GM12878 (cell line): ENCODE measurements at regions not wholly inside any gene's neighbourhood (a gene's known extent, or its start where the extent isn't known, plus 50 kb on each side); places are given as distances from the start of the nearest gene placed in this dataset.

ENCODE experiments used
- ATAC-seq: fragments of 200-7000 bp; cut with Tn5 transposase; 3 replicates; pipeline ENCODE4 v1.9.1; 2020; ENCODE audit warnings: mild to moderate bottlenecking, moderate library complexity
- BruUV-seq: library from RNA; stranded (reverse); fragments of 400-500 nt; replicated peaks from 2 replicates; lab custom pipeline; 2021; lab: Mats Ljungman, UMichigan
- CTCF ChIA-PET: fragments of 300-600 bp; sonication (Branson Sonifier 250); formaldehyde crosslinking; extraction: SDS; loops from one replicate; lab custom pipeline; 2021; ENCODE audit warnings: inconsistent platforms; lab: Yijun Ruan, JAX
- POLR2A ChIA-PET: fragments of 350-600 bp; formaldehyde crosslinking; extraction: SDS; loops from one replicate; lab custom pipeline; 2021; ENCODE audit warnings: inconsistent platforms; lab: Charles Lee
- RAD21 ChIA-PET: fragments of 300-600 bp; sonication (Branson Sonifier 250); formaldehyde crosslinking; loops from one replicate; lab custom pipeline; 2023; ENCODE audit warnings: antibody characterized with exemption; ENCODE audit not compliant: unreplicated experiment; lab: Charles Lee
- SMC1A ChIA-PET: fragments of 300-600 bp; sonication (Branson Sonifier 250); formaldehyde crosslinking; loops from one replicate; lab custom pipeline; 2023; ENCODE audit not compliant: unreplicated experiment, uncharacterized antibody; lab: Charles Lee
- DNase-seq: peaks from one replicate; pipeline ENCODE4 v3.0.0-alpha.2; 2011; ENCODE audit warnings: low read depth, low spot score
- FAIRE-seq: peaks from 3 replicates; lab custom pipeline; 2011; peaks lifted over from hg19 to GRCh38; lab: Jason Lieb, UNC
- H2AFZ ChIP-seq: 2 replicates; pipeline ENCODE4 v1.6.0; 2011; ENCODE audit warnings: low read depth, low read length, control low read depth; ENCODE audit not compliant: control insufficient read depth
- H3K27ac ChIP-seq: 2 replicates; pipeline ENCODE4 v1.5.1; 2011; ENCODE audit warnings: control low read depth; ENCODE audit not compliant: control insufficient read depth, insufficient read depth
- H3K27me3 ChIP-seq, 2 experiments: replicated peaks in 1 of 2; 2 replicates each; pipeline versions ENCODE4 v1.6.0 to v1.6.1; 2011; ENCODE audit warnings: low read length in 1 of 2; ENCODE audit not compliant: control insufficient read depth in 2 of 2, insufficient read depth in 2 of 2
- H3K36me3 ChIP-seq, 2 experiments: 2 replicates each; pipeline ENCODE4 v1.5.1; 2011; ENCODE audit warnings: low read length in 1 of 2; ENCODE audit not compliant: control insufficient read depth in 2 of 2, insufficient read depth in 2 of 2
- H3K4me1 ChIP-seq: 2 replicates; pipeline ENCODE4 v1.6.1; 2011; ENCODE audit warnings: mild to moderate bottlenecking, low read length, moderate library complexity, mixed read lengths; ENCODE audit not compliant: control insufficient read depth, insufficient read depth
- H3K4me2 ChIP-seq: 2 replicates; pipeline ENCODE4 v1.6.0; 2011; ENCODE audit warnings: control low read depth; ENCODE audit not compliant: control insufficient read depth, insufficient read depth
- H3K4me3 ChIP-seq: fragments of 200-600 bp; sonication (generic); 2 replicates; pipeline ENCODE4 v1.5.1; 2016
- H3K79me2 ChIP-seq: 2 replicates; pipeline ENCODE4 v1.6.0; 2011; ENCODE audit warnings: low read length; ENCODE audit not compliant: control insufficient read depth, insufficient read depth
- H3K9ac ChIP-seq: 2 replicates; pipeline ENCODE4 v1.8.0; 2011; ENCODE audit warnings: low read length, control low read depth, mixed read lengths; ENCODE audit not compliant: control insufficient read depth, insufficient read depth
- H3K9me3 ChIP-seq: replicated peaks from 3 replicates; pipeline ENCODE4 v1.5.1; 2011; ENCODE audit warnings: mild to moderate bottlenecking, low read length; ENCODE audit not compliant: control insufficient read depth, insufficient read depth
- H4K20me1 ChIP-seq: 2 replicates; pipeline ENCODE4 v1.6.0; 2011; ENCODE audit not compliant: control insufficient read depth, insufficient read depth
- PAX8 ChIP-seq: fragments of 450-650 bp; IDR thresholded peaks from 2 replicates; pipeline ENCODE4 v1.6.1; 2017; ENCODE audit warnings: mild to moderate bottlenecking, moderate library complexity
- RUNX3 ChIP-seq: IDR thresholded peaks from 2 replicates; pipeline ENCODE4 v1.6.1; 2012; ENCODE audit warnings: low read length, inconsistent platforms
- SRF ChIP-seq, 2 experiments: IDR thresholded peaks; 2 replicates each; pipeline ENCODE4 v1.6.1; 2011; ENCODE audit warnings: low read depth in 2 of 2, low read length in 2 of 2, mild to moderate bottlenecking in 1 of 2, moderate library complexity in 1 of 2
- STAT3 ChIP-seq: IDR thresholded peaks from 2 replicates; pipeline ENCODE4 v1.6.1; 2011; ENCODE audit warnings: low read depth, low read length, improper control_type of control experiment
- ZZZ3 ChIP-seq: IDR thresholded peaks from 2 replicates; pipeline ENCODE4 v1.6.1; 2011; ENCODE audit warnings: low read depth; ENCODE audit not compliant: control insufficient read depth, insufficient read length
- WGBS: methylation state at CpG from one replicate; pipeline ENCODE4 v1.1.6; 2016; ENCODE audit warnings: low lambda C conversion rate; ENCODE audit not compliant: insufficient replicate concordance, insufficient coverage; ENCODE audit errors: missing lambda C conversion rate; 5-methylcytosine and 5-hydroxymethylcytosine counted together
- in situ Hi-C: fragments of 300-500 bp; cut with MboI; formaldehyde crosslinking; loops from 9 replicates; pipeline ENCODE4 v1.14.3; 2018; ENCODE audit warnings: mixed read lengths
- intact Hi-C: fragments of 100-400 bp; cut with micrococcal nuclease; formaldehyde crosslinking; loops from one replicate; pipeline ENCODE4 v1.14.2; 2022; ENCODE audit not compliant: unreplicated experiment
- TF ChIP-seq, protein P1 (sequence below): IDR thresholded peaks from 2 replicates; pipeline ENCODE4 v1.6.1; 2011; ENCODE audit warnings: low read depth, low read length, improper control_type of control experiment, borderline replicate concordance
- TF ChIP-seq, protein P2 (sequence below): fragments of 450-650 bp; IDR thresholded peaks from 2 replicates; pipeline ENCODE4 v1.6.1; 2016; ENCODE audit warnings: mild to moderate bottlenecking, moderate library complexity, borderline replicate concordance

- H3K4me2 ChIP-seq: no peak overlapping the region
- H3K9me3 ChIP-seq: no peaks in the 10 kb centered on the region; the same call in 2 of the 3 replicates
- no peak overlapping the region for H3K4me3 ChIP-seq
- BruUV-seq: no TSS peak
- no peak overlapping the region for H3K9ac ChIP-seq
- in situ Hi-C loops (no loop called here), intact Hi-C loops (no loop called here)
- no peak overlapping the region for H3K27ac ChIP-seq
- no peak for ATAC-seq
- RAD21 ChIA-PET: no interaction called here
- POLR2A ChIA-PET: no interaction called here
- no peak overlapping the region for H2AFZ ChIP-seq
- DNase-seq: no peak
- CTCF ChIA-PET: no interaction called here
- 17% methylated on average over 1 of the region's 1 CpG for WGBS
- FAIRE-seq: no peak
- no peaks in the 10 kb centered on the region for H3K36me3 ChIP-seq
- TF ChIP-seq PAX8 (no peak), STAT3 (no peak), SRF (IDR thresholded peaks at IDR 0.05; ENCODE audit: low read depth in 2 of 2, low read length in 2 of 2) (no peak), RUNX3 (no peak), ZZZ3 (no peak)
- TF ChIP-seq, protein P1, sequence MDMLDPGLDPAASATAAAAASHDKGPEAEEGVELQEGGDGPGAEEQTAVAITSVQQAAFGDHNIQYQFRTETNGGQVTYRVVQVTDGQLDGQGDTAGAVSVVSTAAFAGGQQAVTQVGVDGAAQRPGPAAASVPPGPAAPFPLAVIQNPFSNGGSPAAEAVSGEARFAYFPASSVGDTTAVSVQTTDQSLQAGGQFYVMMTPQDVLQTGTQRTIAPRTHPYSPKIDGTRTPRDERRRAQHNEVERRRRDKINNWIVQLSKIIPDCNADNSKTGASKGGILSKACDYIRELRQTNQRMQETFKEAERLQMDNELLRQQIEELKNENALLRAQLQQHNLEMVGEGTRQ: no peak
- TF ChIP-seq, protein P2, sequence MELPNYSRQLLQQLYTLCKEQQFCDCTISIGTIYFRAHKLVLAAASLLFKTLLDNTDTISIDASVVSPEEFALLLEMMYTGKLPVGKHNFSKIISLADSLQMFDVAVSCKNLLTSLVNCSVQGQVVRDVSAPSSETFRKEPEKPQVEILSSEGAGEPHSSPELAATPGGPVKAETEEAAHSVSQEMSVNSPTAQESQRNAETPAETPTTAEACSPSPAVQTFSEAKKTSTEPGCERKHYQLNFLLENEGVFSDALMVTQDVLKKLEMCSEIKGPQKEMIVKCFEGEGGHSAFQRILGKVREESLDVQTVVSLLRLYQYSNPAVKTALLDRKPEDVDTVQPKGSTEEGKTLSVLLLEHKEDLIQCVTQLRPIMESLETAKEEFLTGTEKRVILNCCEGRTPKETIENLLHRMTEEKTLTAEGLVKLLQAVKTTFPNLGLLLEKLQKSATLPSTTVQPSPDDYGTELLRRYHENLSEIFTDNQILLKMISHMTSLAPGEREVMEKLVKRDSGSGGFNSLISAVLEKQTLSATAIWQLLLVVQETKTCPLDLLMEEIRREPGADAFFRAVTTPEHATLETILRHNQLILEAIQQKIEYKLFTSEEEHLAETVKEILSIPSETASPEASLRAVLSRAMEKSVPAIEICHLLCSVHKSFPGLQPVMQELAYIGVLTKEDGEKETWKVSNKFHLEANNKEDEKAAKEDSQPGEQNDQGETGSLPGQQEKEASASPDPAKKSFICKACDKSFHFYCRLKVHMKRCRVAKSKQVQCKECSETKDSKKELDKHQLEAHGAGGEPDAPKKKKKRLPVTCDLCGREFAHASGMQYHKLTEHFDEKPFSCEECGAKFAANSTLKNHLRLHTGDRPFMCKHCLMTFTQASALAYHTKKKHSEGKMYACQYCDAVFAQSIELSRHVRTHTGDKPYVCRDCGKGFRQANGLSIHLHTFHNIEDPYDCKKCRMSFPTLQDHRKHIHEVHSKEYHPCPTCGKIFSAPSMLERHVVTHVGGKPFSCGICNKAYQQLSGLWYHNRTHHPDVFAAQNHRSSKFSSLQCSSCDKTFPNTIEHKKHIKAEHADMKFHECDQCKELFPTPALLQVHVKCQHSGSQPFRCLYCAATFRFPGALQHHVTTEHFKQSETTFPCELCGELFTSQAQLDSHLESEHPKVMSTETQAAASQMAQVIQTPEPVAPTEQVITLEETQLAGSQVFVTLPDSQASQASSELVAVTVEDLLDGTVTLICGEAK: no peak
- H4K20me1 ChIP-seq: no peaks in the 10 kb centered on the region
- no peaks in the 10 kb centered on the region for H3K4me1 ChIP-seq
- no peaks in the 10 kb centered on the region for H3K27me3 ChIP-seq
- SMC1A ChIA-PET: no interaction called here
- H3K79me2 ChIP-seq: no peaks in the 10 kb centered on the region
Observed at GRCh38 chr16:35564889-35565288, 2105.5 kb downstream of the TP53TG3F start.
